GM12878 (cell line): ENCODE measurements at regions not wholly inside any gene's neighbourhood (a gene's known extent, or its start where the extent isn't known, plus 50 kb on each side); places are given as distances from the start of the nearest gene placed in this dataset.
"Not testable (repeated sequence)": the region's sequence is repeated elsewhere in the genome, so short reads cannot be mapped to it uniquely, and the experiment has no call there.

Experiments used
- ATAC-seq: fragments of 200-7000 bp; cut with Tn5 transposase; 3 replicates; pipeline ENCODE4 v1.9.1; 2020; ENCODE audit warnings: mild to moderate bottlenecking, moderate library complexity
- BruUV-seq: library from RNA; stranded (reverse); fragments of 400-500 nt; replicated peaks from 2 replicates; lab custom pipeline; 2021; lab: Mats Ljungman, UMichigan
- CTCF ChIA-PET: fragments of 300-600 bp; sonication (Branson Sonifier 250); formaldehyde crosslinking; extraction: SDS; loops from one replicate; lab custom pipeline; 2021; ENCODE audit warnings: inconsistent platforms; lab: Yijun Ruan, JAX
- POLR2A ChIA-PET: fragments of 350-600 bp; formaldehyde crosslinking; extraction: SDS; loops from one replicate; lab custom pipeline; 2021; ENCODE audit warnings: inconsistent platforms; lab: Charles Lee
- RAD21 ChIA-PET: fragments of 300-600 bp; sonication (Branson Sonifier 250); formaldehyde crosslinking; loops from one replicate; lab custom pipeline; 2023; ENCODE audit warnings: antibody characterized with exemption; ENCODE audit not compliant: unreplicated experiment; lab: Charles Lee
- SMC1A ChIA-PET: fragments of 300-600 bp; sonication (Branson Sonifier 250); formaldehyde crosslinking; loops from one replicate; lab custom pipeline; 2023; ENCODE audit not compliant: unreplicated experiment, uncharacterized antibody; lab: Charles Lee
- DNase-seq: peaks from one replicate; pipeline ENCODE4 v3.0.0-alpha.2; 2011; ENCODE audit warnings: low read depth, low spot score
- FAIRE-seq: peaks from 3 replicates; lab custom pipeline; 2011; peaks lifted over from hg19 to GRCh38; lab: Jason Lieb, UNC
- H2AFZ ChIP-seq: 2 replicates; pipeline ENCODE4 v1.6.0; 2011; ENCODE audit warnings: low read depth, low read length, control low read depth; ENCODE audit not compliant: control insufficient read depth
- H3K27ac ChIP-seq: 2 replicates; pipeline ENCODE4 v1.5.1; 2011; ENCODE audit warnings: control low read depth; ENCODE audit not compliant: control insufficient read depth, insufficient read depth
- H3K27me3 ChIP-seq, 2 experiments: replicated peaks in 1 of 2; 2 replicates each; pipeline versions ENCODE4 v1.6.0 to v1.6.1; 2011; ENCODE audit warnings: low read length in 1 of 2; ENCODE audit not compliant: control insufficient read depth in 2 of 2, insufficient read depth in 2 of 2
- H3K36me3 ChIP-seq, 2 experiments: 2 replicates each; pipeline ENCODE4 v1.5.1; 2011; ENCODE audit warnings: low read length in 1 of 2; ENCODE audit not compliant: control insufficient read depth in 2 of 2, insufficient read depth in 2 of 2
- H3K4me1 ChIP-seq: 2 replicates; pipeline ENCODE4 v1.6.1; 2011; ENCODE audit warnings: mild to moderate bottlenecking, low read length, moderate library complexity, mixed read lengths; ENCODE audit not compliant: control insufficient read depth, insufficient read depth
- H3K4me2 ChIP-seq: 2 replicates; pipeline ENCODE4 v1.6.0; 2011; ENCODE audit warnings: control low read depth; ENCODE audit not compliant: control insufficient read depth, insufficient read depth
- H3K4me3 ChIP-seq: fragments of 200-600 bp; sonication (generic); 2 replicates; pipeline ENCODE4 v1.5.1; 2016
- H3K79me2 ChIP-seq: 2 replicates; pipeline ENCODE4 v1.6.0; 2011; ENCODE audit warnings: low read length; ENCODE audit not compliant: control insufficient read depth, insufficient read depth
- H3K9ac ChIP-seq: 2 replicates; pipeline ENCODE4 v1.8.0; 2011; ENCODE audit warnings: low read length, control low read depth, mixed read lengths; ENCODE audit not compliant: control insufficient read depth, insufficient read depth
- H3K9me3 ChIP-seq: replicated peaks from 3 replicates; pipeline ENCODE4 v1.5.1; 2011; ENCODE audit warnings: mild to moderate bottlenecking, low read length; ENCODE audit not compliant: control insufficient read depth, insufficient read depth
- H4K20me1 ChIP-seq: 2 replicates; pipeline ENCODE4 v1.6.0; 2011; ENCODE audit not compliant: control insufficient read depth, insufficient read depth
- BHLHE40 ChIP-seq, 2 experiments: fragments of 450-650 bp in 1 of 2; IDR thresholded peaks; 2 replicates each; pipeline ENCODE4 v1.6.1; 2011 to 2017; ENCODE audit warnings: low read depth in 2 of 2, borderline replicate concordance in 1 of 2, improper control_type of control experiment in 1 of 2, low read length in 1 of 2, mild to moderate bottlenecking in 1 of 2
- BMI1 ChIP-seq: fragments of 450-650 bp; IDR thresholded peaks from 2 replicates; pipeline ENCODE4 v1.6.1; 2016; ENCODE audit warnings: mild to moderate bottlenecking, moderate library complexity, borderline replicate concordance
- CEBPB ChIP-seq, 2 experiments: fragments of 150-350 bp in 1 of 2; IDR thresholded peaks; 2 replicates each; pipeline ENCODE4 v1.6.1; 2012 to 2014; ENCODE audit warnings: low read depth in 2 of 2, low read length in 2 of 2, borderline replicate concordance in 1 of 2, inconsistent platforms in 1 of 2
- CHD4 ChIP-seq: fragments of 200-600 bp; sonication (generic); IDR thresholded peaks from 2 replicates; pipeline ENCODE4 v1.6.1; 2016; ENCODE audit warnings: mild to moderate bottlenecking
- CREM ChIP-seq: IDR thresholded peaks from 2 replicates; pipeline ENCODE4 v1.6.1; 2014; ENCODE audit warnings: antibody characterized with exemption, low read depth
- EGR1 ChIP-seq, 2 experiments: IDR thresholded peaks; 1 replicate in 1 of 2; 2 replicates in 1 of 2; pipeline ENCODE4 v1.6.1; 2011 to 2012; ENCODE audit warnings: low read depth in 2 of 2, low read length in 2 of 2, borderline replicate concordance in 1 of 2, mild to moderate bottlenecking in 1 of 2, moderate library complexity in 1 of 2
- EP300 ChIP-seq, 2 experiments: fragments of 150-350 bp in 1 of 2; IDR thresholded peaks; 2 replicates each; pipeline ENCODE4 v1.6.1; 2011 to 2012; ENCODE audit warnings: low read depth in 2 of 2, low read length in 2 of 2, borderline replicate concordance in 1 of 2, improper control_type of control experiment in 1 of 2, inconsistent platforms in 1 of 2; ENCODE audit not compliant: control insufficient read depth in 1 of 2
- LARP7 ChIP-seq: fragments of 450-650 bp; IDR thresholded peaks from 2 replicates; pipeline ENCODE4 v1.6.1; 2017; ENCODE audit warnings: mild to moderate bottlenecking
- NR2C1 ChIP-seq: fragments of 450-650 bp; IDR thresholded peaks from 2 replicates; pipeline ENCODE4 v1.6.1; 2017; ENCODE audit warnings: antibody characterized with exemption, mild to moderate bottlenecking, moderate library complexity
- PBX3 ChIP-seq: IDR thresholded peaks from 2 replicates; pipeline ENCODE4 v1.6.1; 2011; ENCODE audit warnings: mild to moderate bottlenecking, low read depth, low read length, moderate library complexity; ENCODE audit not compliant: insufficient replicate concordance
- RAD51 ChIP-seq: fragments of 450-650 bp; IDR thresholded peaks from 2 replicates; pipeline ENCODE4 v1.6.1; 2016; ENCODE audit warnings: moderate library complexity, mild to moderate bottlenecking, inconsistent platforms
- RFX5 ChIP-seq: IDR thresholded peaks from 2 replicates; pipeline ENCODE4 v1.6.1; 2011; ENCODE audit warnings: low read depth, low read length, improper control_type of control experiment
- SMC3 ChIP-seq: IDR thresholded peaks from 2 replicates; pipeline ENCODE4 v1.6.1; 2011; ENCODE audit warnings: low read length, improper control_type of control experiment, borderline replicate concordance
- SREBF2 ChIP-seq: IDR thresholded peaks from 2 replicates; pipeline ENCODE4 v1.6.1; 2012; ENCODE audit warnings: mild to moderate bottlenecking, low read length
- TAF1 ChIP-seq: IDR thresholded peaks from 2 replicates; pipeline ENCODE4 v1.6.1; 2011; ENCODE audit warnings: mild to moderate bottlenecking, low read depth, low read length, borderline replicate concordance
- TARDBP ChIP-seq: IDR thresholded peaks from 2 replicates; pipeline ENCODE4 v1.6.1; 2016; ENCODE audit warnings: borderline replicate concordance
- USF2 ChIP-seq: IDR thresholded peaks from 2 replicates; pipeline ENCODE4 v1.6.1; 2011; ENCODE audit warnings: low read depth, low read length, improper control_type of control experiment, borderline replicate concordance
- ZNF384 ChIP-seq: IDR thresholded peaks from 2 replicates; pipeline ENCODE4 v1.6.1; 2012; ENCODE audit warnings: low read depth, mild to moderate bottlenecking, low read length, improper control_type of control experiment, borderline replicate concordance
- WGBS: methylation state at CpG from one replicate; pipeline ENCODE4 v1.1.6; 2016; ENCODE audit warnings: low lambda C conversion rate; ENCODE audit not compliant: insufficient replicate concordance, insufficient coverage; ENCODE audit errors: missing lambda C conversion rate; 5-methylcytosine and 5-hydroxymethylcytosine counted together
- in situ Hi-C: fragments of 300-500 bp; cut with MboI; formaldehyde crosslinking; loops from 9 replicates; pipeline ENCODE4 v1.14.3; 2018; ENCODE audit warnings: mixed read lengths
- intact Hi-C: fragments of 100-400 bp; cut with micrococcal nuclease; formaldehyde crosslinking; loops from one replicate; pipeline ENCODE4 v1.14.2; 2022; ENCODE audit not compliant: unreplicated experiment

GRCh38 chr11:69221636-69222035 lies 65.9 kb downstream of the SMIM38 start:
- H3K4me2 ChIP-seq, H3K9me3 ChIP-seq, RAD21 ChIA-PET, H3K36me3 ChIP-seq, CTCF ChIA-PET, H3K4me1 ChIP-seq, SMC1A ChIA-PET, H3K9ac ChIP-seq, H3K27me3 ChIP-seq, H4K20me1 ChIP-seq, H3K4me3 ChIP-seq, in situ Hi-C loops, POLR2A ChIA-PET, ATAC-seq, FAIRE-seq, H3K79me2 ChIP-seq, BruUV-seq, intact Hi-C loops, H2AFZ ChIP-seq, DNase-seq, H3K27ac ChIP-seq: not testable (repeated sequence)
- WGBS: 25% methylated on average over 8 of the region's 8 CpGs

GRCh38 chr11:69227271-69227670 lies 66.7 kb upstream of the MYEOV start:
- in situ Hi-C loops: no loop called here

More at GRCh38 chr11:69227271-69227670, 66.7 kb upstream of the MYEOV start:
- ChIA-PET SMC1A (no interaction called here), POLR2A (no interaction called here), CTCF (no interaction called here), RAD21 (no interaction called here)
- Histone ChIP-seq H3K79me2 (no peaks in the 10 kb centered on the region), H3K4me3 (no peak overlapping the region), H2AFZ (no peak overlapping the region), H3K27me3 (no peaks in the 10 kb centered on the region), H3K4me1 (no peaks in the 10 kb centered on the region), H4K20me1 (no peaks in the 10 kb centered on the region), H3K9ac (no peak overlapping the region), H3K4me2 (no peak overlapping the region), H3K36me3 (no peaks in the 10 kb centered on the region), H3K27ac (no peak overlapping the region), H3K9me3 (peaks cover 3% of the 10 kb centered on the region; the same call in 2 of the 3 replicates)
- TF ChIP-seq CHD4: no peak
- TF ChIP-seq CEBPB (IDR thresholded peaks at IDR 0.05; ENCODE audit: borderline replicate concordance in 1 of 2, low read depth in 2 of 2, low read length in 2 of 2): no peak
- TF ChIP-seq ZNF384: no peak
- no peak for TF ChIP-seq BMI1
- no peak for TF ChIP-seq RFX5
- TF ChIP-seq LARP7: no peak
- TF ChIP-seq USF2: no peak
- TF ChIP-seq TARDBP: no peak
- TF ChIP-seq PBX3: no peak
- no peak for TF ChIP-seq CREM
- TF ChIP-seq EP300 (IDR thresholded peaks at IDR 0.05; ENCODE audit: borderline replicate concordance in 1 of 2, control insufficient read depth in 1 of 2, low read depth in 2 of 2, low read length in 2 of 2): no peak
- TF ChIP-seq NR2C1: no peak
- no peak for TF ChIP-seq SMC3
- no peak for TF ChIP-seq TAF1
- TF ChIP-seq RAD51: no peak
- no peak for TF ChIP-seq BHLHE40 (IDR thresholded peaks at IDR 0.05; ENCODE audit: borderline replicate concordance in 1 of 2, low read depth in 2 of 2, low read length in 1 of 2)
- no peak for TF ChIP-seq SREBF2
- no peak for TF ChIP-seq EGR1 (IDR thresholded peaks at IDR 0.05; ENCODE audit: borderline replicate concordance in 1 of 2, low read depth in 2 of 2, low read length in 2 of 2)
- intact Hi-C loops: no loop called here
- BruUV-seq: no TSS peak
- FAIRE-seq (no peak), ATAC-seq (no peak), DNase-seq (no peak)
- 100% methylated on average over 1 of the region's 1 CpG for WGBS
